COLO668 (cell line): ENCODE measurements at regions not wholly inside any gene's neighbourhood (a gene's known extent, or its start where the extent isn't known, plus 50 kb on each side); places are given as distances from the start of the nearest gene placed in this dataset.

Source experiments
- DNase-seq: peaks from one replicate; lab custom pipeline; 2025; ENCODE audit not compliant: unreplicated experiment; lab: John Stamatoyannopoulos, UW

DNA sequence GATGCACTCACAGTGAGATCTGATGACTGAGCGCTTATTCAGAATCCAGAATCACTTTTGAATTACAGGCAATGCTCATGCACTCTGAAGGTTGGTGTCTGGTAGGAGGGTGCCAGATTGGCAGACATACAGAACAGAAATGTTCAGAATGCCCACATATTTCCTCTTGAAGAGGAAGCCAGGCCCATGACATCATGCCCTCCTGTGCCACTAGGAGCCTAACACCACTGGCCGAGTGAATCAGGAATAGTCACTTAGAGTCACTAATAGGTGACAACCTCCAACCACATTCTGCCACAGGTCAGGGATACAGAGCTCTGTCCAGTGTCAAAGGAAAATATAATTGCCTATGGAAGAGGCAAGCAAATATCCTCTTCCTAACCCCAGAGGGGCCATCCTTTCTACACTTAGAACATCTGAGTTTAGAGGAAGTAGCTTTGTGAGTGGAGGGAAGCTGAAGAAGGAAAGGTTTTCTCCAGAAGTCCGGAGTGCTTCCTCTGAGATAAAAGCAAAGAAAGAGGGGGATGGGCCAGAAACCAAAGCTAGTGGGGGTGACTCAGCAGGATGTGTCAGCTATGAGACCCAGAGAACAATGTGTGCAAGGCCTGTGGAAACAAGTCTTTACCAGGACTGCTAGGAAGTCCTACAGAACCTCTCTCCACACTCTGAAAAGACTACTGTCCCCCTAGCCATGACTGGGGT lies 838.8 kb downstream of the GRID1 start:
- DNase-seq, result no peak

DNA sequence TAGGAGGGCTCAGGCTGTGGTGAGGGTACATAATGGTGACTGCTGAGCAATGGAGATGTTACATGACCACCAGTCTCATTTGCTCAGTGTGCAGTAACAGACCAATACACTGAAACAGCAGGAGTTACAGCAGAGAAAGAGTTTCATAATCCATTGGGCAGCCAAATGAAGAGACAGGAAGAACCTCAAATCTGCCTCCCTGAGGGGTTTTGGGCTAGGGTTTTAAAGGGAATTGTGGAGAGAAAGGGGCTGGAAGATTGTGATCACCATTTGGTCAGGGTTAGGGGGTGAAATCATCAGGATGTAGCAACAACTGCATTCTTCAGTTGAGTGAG lies 838.3 kb downstream of the GRID1 start:
- no peak for DNase-seq

- no peak for DNase-seq
Measured at GRCh38 chr10:85531706-85532105, 834.9 kb downstream of the GRID1 start.

- DNase-seq, result no peak
Measured at GRCh38 chr10:85532773-85533172, 833.8 kb downstream of the GRID1 start.

DNA sequence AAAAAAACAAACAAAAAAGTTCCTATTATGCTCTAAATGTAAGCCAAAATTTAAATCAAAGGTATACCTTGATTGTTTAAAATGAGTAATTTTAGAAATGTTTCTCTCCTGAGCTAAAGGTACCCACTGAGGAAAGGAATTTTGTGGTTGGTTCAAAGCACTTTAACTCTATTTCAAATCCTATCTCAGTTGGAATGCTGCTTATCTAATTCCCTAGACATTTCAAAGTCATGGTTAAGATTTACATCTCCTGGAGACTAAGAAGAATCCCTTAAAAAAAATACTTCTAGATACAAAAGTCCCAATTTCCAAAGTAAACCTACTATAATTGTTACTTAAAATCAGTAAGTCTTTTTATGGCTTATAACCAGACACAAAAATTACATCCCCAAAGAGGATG lies 830.7 kb downstream of the GRID1 start:
- no peak for DNase-seq

GRCh38 chr10:85537561-85537960 lies 829.0 kb downstream of the GRID1 start:
- no peak for DNase-seq

GRCh38 chr10:85538601-85539000 lies 828.0 kb downstream of the GRID1 start:
- no peak for DNase-seq

DNA sequence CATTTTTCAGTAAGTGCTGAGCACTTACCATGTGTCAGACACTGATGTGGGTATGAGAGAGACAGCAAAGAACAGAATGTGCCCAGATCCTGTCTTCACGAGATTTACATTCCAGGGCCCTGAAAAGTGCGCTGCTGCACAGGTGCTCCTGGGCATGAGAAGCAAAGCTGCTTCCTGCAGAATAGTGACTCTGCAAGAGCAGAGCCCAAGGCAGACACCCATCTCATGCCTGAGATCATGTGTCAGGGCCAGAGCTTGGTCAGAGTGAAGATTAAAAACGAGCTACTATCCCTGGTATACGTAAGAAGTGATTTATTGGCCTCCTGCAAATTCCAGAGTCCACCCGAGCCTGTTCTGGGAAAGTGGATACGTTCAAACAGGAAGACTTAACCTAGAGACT lies 824.4 kb downstream of the GRID1 start:
- no peak for DNase-seq

- DNase-seq, result no peak
Measured at GRCh38 chr10:85542936-85543730, 823.5 kb downstream of the GRID1 start.

DNA sequence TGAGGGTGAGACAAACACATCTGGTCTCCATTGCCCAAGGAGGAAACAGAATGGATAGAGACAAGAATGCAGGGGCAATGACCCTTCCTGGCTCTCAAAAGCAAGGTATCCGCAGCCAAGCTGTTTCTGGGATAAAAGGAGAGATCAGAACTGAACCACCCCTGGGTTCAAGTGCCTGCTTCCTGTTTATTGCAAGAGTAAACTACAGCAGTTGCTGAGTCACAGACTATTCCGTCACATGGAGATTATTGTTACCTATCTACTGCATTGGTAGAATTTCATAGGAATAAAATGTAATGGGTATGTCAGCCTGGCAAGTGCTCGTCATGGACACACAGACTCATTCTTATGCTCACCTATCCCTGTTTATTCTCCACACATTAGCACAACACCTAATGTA lies 821.6 kb downstream of the GRID1 start:
- no peak for DNase-seq

DNA sequence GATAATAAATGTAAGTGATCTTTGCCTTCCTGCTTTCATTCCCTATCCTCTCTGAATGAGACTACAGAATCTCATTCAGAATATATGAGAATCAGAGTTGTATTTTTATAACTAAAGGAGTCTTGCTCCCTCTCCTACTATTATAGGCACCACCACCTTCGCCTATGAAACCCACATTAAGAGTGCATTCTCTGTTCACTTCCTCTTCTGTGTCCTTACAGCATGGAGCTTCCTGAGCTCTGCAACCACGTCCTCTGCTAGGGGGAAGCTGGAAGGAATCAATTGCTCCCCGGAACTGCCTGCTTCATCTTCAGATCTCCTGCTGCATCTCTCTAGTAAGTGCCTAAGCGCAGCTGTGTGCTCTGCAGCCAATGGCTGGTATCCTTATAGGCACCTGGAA lies 820.7 kb downstream of the GRID1 start:
- DNase-seq, result no peak

DNA sequence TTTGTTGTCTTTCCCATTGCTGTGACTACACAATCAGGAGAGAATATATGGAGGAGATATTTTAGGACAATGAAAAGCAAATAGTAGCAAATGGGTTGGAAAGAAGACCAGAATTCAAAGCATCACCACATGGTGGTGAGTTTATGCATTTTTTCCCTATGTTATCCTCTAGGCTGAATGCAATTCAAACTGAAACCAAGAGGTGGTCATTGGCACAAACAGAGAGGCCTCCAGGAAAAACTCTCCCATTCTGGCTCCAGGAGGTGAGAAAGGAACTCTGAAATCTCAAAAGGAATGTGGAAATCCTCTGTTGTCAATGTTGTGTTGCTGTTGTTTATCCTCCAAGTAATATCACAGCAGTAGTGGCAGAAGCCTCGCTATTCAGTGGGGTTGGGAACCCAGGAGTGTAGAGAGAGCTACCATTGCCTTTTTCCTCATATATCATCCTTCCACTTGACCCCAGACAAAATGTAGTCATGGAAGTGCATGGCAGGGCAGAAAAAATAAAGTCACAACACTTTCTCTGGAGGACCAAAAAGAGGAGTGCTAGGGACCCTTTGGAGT lies 819.1 kb downstream of the GRID1 start:
- DNase-seq, result no peak

GRCh38 chr10:85548034-85548433 lies 818.6 kb downstream of the GRID1 start:
- DNase-seq, result peak; percentile 8
